NCI-H82 (cell line): ENCODE measurements at regions not wholly inside any gene's neighbourhood (a gene's known extent, or its start where the extent isn't known, plus 50 kb on each side); places are given as distances from the start of the nearest gene placed in this dataset.

ENCODE experiments used
- DNase-seq: peaks from one replicate; lab custom pipeline; 2025; lab: John Stamatoyannopoulos, UW

DNA sequence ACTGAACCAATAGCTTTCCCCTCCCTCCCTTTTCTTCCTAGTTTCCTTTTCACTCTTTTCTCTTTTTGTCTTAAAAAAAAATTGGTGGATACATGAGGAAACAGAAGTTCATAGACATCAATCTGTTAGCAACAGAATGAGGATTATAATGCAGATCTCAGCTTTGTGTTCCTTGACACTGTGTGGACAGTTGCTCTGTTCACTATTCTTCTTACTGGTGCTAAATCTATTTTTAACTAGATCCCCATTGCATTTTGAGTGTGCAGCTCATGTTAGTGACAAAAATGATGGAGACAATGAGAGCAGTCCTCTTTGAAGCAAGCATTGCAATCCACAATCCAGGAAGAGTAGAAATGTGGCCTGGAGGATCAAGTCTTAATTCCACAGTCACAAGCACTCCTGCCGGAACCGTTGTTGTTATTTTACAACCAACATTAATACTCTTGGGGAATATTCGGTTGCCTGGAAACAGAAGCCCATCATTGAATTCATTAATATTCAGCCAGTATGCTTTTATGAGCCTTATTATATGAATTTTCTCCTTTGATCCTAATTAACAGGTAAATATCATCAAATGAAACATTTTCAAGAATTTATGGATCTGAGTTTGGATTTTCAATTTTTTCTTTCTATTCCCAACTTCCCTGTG is 1016.8 kb downstream of the NTRK3 start:
- DNase-seq, result no peak

DNA sequence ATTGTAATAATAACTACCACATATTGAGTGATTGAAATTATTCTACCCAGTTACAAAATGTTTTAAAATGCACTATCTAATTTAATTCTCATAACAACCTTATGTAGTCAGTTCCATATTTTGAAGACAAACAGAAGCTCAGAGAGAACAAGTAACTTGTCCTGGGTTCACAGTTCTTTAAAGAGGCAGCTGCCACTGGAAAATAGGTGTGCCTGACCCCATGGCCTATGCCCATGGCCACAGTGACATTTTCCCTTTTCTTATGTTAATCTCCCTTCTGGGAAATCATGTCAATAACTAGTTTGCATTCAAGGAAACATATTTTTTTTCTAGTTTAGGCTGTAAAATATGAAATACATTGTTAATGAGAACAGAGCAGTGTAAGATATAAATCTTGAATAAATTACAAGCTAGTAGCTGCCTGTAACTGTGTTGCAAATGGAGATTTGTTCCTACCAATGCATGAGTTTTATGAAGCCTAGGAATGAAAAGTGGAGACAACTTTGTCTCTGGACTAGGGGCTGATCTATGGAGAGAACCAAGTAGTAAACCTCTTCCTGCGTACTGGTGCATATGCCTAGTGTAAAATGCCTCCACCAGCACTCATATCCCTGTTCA is 1018.0 kb downstream of the NTRK3 start:
- no peak for DNase-seq

DNA sequence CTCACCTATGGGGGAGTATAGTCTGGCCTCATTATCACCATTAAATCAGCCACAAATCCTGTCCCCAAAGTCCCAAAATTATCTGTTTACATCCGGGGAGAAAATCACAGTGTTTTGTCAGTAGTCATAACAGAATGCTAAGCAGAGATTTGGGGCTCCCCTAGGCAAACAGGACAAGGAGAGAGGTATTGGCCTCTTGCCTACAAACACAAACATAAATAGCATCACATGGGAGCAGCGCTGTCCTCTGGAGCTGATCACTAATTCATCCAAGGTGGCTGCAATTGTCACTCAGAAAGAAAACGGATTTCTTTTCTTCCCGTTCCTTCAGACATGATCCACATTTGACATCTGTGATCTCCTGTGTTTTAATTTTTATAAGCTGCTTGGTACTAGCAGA is 1028.1 kb downstream of the NTRK3 start:
- no peak for DNase-seq

DNA sequence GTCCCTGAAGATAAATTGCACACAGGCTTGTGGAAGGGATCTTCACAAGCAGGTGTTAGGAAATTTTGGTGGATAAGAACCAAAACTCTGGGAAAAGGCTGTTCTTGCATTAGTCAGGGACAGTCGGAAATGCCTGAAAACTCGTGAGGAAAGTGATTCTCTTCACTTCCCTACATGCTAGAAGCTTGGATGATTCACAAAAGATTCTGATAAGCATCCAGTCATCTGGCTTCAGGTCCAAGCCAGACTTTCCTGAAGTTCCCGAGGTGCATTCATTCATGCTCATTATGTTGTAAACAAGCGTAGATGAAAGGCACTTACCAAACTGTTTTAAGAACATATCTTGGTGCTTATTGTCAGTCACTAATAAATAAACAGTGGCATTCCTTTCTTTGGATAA is 1028.7 kb downstream of the NTRK3 start:
- no peak for DNase-seq

DNA sequence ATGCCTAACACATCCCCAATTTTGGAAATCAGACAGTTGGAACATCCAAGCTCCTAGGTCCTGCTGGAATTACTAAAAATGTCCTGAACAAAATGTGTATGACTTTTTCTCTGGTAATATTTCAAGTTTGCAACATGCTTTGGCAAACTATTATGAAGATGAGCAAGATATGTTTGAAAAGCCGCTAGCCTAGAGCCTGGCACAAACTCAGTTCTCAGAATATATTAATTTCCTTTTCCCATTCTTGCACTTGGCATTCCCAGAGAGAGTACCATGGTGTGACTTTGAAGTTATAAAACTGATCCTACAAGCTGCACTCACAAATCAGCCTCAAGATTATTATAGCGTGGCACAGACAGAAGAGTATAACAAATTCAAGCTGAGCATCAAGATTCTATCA is 1031.1 kb downstream of the NTRK3 start:
- no peak for DNase-seq

DNA sequence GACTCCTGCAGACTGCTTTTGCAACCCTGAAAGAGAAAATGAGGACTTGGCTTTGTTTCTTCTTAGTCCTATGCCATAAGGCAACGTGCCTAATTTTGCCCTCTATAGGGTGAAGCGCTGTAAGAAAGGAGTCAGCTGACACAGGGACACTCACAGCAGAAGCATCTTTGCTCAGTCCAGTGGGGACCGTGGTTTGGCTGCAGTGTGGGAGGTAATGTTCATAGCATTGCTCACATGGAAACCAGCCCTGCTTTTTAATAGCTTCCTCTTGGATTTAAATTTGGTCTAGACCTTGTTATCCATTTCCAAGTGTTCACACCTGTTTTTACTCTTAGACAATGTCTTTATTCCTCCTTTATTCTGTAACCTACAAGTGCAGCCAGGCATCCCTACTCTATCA is 1032.1 kb downstream of the NTRK3 start:
- no peak for DNase-seq

DNA sequence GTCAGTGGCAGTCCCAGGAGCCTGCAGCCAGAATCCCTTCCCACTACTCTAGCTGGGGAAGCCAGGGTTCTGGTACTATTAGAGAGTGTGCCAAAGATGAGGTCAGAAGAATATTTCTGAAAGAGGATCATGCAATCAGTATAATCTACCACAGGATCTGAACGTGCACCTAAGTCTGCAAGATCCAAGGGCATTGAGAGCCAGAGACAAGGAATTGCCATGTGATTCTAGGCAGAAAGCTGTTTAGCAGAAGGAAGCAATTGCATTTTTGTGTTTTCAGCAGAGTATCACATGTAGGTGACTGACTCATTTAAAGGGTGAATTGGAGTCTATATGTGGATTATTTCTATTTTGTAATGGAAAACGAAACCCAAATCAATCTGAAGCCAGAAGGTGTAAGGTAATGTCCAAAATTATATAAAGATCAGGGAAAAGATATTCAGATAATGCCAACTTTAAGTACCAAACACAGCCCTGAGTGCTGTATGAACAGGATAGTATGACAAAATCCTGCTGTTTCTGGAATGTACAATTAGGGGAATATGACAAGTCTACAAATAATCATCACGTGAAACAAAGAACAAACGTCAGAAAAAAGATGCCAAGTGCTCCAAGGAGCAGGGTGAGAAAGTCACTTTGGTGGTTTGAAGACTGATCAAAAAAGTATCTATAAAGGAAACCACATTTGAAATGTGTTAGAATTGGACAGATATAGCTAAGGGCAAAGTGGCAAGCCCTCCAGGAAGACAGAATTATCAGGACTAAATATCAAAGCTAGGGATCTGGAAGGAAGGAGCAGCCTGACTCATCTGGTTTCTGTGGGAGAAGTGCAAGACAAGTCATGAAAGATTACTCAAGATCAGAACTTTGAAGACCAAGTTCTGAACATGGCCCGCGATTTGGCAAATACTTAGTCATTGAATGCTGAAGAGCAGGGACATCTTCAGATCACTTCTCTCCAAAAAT is 1036.6 kb downstream of the NTRK3 start:
- no peak for DNase-seq

DNA sequence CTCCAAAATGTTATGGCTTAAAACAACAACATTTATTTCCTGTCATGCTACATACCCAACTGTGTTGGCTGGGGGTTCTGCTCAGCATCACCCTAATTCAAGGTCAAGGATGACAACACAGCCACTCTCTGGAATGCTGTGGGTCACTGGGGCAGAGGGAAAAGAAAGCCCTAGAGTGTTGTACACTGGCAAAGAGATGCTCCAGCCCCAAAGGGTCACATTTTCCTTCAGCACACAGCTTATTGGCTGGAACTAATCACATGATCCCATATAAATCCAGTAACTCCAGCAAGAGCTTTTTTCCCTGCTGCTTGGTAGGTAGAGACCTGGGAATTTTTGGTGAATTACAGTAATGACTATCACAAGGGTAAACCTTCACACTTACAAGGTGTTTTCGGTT is 1041.4 kb downstream of the NTRK3 start:
- DNase-seq, result no peak

DNA sequence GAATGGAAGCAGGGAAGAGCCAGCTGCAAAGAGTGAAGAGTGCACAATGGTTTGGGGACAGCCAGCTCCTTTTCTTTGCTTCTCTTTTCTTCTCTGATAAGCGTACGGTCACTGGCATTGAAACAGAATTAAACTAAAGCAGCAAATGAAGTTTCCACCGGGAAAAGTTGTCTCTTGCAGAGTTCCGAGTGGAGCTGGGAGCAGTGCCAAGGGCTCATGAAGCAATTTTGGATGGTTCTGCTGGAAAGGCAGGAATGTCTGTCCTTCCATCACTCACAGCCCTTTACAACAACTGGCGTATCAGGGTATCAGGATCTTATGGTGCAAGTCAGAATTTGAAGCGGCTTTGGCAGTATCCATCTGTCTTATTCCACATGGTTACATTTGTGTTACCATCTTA is 1042.9 kb downstream of the NTRK3 start:
- DNase-seq, result no peak

DNA sequence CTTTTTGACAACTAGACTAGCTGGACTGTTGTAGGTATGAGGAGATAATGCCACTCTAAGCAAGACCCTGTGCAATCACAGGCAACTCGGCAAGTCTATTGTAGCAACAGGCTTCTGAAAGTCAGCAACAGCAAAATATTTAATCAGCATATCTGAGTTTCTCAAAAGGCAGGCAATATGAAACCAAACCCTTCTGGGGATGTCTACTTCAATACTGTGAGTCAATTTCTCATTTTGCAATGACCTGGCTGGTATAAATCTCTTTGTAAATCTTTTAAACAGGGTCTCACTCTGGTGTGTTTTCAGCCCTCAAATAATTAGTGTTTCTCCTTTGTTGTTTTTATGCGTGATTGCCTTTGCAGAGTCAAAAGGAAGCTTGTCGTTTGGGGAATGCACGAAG is 1044.5 kb downstream of the NTRK3 start:
- no peak for DNase-seq

DNA sequence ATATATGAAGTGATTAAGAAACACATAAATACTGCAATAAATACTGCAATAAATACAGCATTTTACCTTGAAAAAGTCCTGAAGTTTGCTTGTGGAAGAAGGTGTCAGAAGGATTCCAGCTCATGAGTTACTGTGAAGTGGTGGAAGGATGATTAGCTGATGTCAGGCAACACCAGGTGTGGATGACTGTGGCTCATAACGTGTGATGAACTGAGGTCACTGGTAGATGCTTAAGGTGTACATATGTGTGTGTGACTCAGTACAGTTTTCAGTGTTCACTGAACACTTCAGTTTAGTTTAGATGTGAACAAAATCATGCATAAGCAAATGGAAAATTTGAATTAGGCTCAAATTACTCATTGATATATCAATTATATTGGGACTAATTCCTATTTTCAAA is 1045.0 kb downstream of the NTRK3 start:
- no peak for DNase-seq

DNA sequence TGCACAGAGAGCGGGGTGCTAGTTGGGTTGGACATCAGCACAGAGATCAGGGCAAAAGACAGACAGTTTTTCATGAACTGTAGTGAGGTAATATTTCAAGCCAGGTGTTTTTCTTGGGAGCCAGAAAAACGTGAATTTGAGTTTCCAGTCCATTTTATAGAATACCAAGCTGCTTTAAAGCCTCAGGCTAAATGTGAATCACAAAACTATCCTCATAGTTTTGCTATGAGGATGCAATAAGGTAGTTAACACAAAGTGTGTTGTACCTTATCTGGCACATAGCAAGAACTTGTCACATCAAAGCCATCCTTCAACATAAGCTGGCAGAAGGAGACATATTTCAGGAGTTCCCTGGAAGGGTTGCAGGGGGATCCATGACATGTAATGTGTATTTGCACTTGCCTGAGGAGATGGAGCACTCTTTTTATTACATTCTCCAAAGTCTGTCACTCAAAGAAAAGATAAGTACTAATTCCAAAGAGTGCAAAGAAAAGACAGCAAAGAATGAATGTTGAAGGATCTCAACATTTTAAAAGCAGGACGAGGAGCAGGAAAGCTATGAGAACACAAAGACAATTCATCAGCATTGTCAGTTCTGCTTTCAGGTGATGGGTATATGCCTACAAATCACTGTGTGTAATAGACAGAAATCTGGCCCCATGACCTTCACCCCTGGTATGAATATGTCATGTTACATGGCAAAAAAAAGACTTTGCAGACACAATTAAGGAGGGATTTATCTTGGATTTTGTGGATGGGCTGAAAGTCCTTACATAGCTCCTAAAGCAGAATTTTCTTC is 1046.4 kb downstream of the NTRK3 start:
- DNase-seq, result no peak

DNA sequence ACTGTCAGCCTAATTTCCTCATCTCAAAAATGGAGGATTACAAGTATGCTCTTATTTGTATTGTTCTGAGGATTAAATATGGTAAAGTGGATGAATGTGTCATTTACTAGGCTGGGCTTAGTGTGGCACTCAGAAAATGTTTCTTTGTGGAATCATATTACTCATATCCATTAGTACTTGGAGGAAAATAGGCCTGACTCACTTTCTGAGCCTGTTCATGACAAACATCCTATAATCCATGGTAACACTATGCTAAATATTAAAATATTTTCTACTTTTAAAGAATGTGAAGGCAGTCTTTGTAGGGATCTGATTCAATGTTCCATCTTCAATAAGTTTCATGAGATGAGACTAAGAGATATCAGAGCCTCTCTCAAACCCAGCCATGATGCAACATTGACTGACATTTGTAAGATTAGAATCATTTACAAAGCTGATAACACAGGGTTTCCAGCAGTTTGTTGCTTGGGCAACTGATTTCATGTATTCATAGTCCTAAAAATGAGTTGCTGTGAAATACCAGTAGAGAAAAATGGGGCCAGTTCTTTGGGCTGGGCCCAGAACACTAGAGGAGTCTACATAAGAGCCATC is 1048.5 kb downstream of the NTRK3 start:
- DNase-seq, result peak; percentile 79

DNA sequence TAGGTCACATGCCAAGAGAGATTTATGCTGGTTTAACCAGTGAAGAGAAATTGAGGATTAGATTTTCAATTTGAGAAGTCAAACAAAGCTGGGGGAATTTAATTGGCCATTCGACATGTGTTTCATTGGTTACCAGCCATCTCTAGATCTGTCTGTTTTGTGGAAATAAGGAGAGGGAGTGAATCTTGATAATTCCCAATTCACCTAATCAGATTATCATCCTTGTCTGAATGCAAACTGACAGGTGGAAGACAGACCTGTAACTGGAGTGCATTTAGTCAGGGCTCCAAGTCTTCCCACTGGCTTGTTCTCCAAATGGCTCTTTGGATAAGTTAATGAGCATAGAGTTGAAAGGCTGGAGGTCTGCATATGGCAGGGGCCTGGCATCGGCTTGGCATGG is 1049.3 kb downstream of the NTRK3 start:
- peak; percentile 96 for DNase-seq

DNA sequence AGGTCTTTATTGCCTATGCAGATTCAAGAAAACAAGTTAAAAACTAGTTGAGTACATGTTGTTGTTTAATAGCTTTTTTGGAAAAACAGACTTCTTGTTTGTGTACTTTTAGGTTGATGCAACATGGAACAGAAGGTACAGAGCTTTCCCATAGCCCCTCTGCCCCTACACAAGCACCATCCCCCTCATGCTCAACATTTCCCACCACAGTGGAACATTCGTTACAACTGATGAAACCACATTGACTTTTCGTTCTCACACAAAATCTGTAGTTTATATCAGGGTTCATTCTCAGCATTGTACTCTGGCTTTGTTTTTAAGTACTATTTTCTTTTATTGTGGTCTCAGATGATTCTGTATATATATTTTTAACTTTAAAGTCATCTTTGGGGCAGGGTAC is 1054.6 kb downstream of the NTRK3 start:
- DNase-seq, result peak; percentile 4

DNA sequence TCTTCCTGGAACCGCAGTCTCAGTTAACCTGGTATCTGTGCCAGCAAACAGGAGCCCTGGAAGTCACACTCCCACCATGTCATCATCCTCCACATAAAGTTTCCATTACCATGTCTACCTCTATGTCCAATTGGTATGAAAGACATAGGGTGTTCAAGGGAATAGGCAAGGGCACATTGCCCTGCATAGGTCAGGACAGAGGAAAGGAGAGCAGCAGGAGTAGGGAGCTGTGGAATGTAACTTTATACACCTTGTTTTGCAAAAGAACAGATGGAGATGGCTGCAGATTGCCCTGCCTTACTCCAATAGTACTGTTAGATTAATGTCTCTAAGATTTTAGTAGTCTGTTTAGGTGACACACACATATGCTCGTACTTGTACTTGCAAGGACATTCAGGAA is 1056.4 kb downstream of the NTRK3 start:
- peak; percentile 73 for DNase-seq

DNA sequence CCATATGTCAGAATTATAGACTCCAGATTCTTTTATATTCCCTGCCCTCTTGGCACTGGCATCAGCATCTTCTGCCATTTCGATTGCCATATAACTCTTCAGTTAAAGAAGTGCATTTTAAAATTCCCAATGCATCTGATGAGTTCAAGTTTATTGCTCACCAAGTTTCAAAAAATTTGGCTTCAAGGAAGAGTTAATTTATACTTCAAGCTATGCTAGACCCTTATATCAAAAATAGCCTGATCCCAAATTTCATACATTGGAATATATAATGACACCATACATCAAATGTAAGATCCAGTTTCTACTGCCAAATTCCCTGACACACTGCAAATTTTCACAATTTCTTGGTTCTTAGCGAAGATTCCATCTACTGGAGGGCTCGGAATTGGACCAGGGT is 1058.6 kb downstream of the NTRK3 start:
- no peak for DNase-seq

DNA sequence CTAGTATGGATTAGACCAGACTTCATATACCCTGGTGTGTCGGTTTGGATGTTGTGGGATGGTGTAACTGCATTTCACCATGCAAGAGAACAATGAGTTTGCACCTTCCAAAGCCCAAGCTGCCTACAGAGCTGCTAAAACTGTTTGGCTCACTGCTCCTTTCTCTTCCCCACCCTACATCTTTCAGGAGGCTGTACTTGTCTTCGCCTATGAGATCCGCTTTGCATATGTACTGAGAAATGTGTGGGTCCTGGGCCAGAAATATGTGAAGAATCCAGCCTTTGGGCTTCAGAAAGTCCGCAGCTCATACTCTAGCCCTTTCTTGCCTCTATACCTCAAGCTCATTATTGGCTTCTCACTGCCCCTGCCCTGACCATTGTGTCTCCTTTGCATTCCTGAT is 1060.0 kb downstream of the NTRK3 start:
- DNase-seq, result no peak

DNA sequence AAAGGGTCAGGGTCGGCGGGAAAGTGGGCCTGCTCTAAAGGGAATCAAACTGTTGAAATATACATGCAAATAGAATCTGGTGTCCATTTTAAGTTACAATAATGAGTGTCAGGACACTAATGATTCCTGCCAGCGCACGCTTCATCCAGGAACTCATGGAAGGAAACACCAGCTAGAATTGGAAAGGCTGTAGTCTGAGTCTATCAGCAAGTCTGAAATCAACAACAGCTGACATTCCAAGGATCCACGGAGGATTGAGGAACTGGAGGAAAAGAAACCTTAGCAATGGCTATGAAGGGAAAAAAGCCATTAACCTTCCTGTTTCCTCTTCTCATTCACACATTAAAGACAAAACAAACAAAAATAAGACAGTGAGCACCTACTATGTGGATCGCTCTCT is 1063.1 kb downstream of the NTRK3 start:
- no peak for DNase-seq

DNA sequence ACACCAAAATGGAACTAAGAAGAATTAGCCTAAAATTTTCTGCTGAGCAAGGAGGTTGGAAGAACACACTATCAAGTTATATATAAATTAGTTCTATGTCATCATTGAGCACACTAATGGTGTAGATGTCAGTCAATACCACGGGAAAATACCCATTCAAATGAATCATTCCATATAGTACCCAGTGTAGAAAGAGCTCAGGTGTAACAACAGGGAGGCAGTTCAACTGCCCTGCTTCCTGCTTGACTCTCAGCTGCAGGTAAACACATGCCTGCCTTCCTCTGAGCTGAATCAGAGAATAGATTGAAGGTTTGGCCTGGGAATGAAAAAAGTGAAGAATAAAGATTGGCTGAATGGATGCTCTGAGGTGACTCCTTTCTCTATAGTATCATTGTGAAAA is 1088.0 kb downstream of the AGBL1 start:
- DNase-seq, result no peak

DNA sequence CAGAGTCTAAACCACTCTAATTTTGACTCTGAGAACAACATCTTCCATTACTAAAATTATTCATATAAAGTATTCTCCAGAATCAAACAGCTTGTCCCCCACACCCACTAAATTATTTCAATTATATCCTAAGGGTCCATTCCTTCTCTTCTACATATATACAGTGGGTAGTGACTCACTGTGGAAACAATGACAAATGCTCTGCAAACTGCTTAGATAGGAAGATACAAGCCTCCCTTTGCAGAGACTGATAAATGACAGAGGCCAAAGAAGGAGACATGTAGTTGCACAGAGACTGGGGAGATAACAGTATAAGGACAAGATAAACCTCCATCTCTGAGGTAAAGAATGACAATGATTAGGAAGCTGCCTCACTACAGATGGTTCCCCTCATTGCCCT is 1087.4 kb downstream of the AGBL1 start:
- no peak for DNase-seq

DNA sequence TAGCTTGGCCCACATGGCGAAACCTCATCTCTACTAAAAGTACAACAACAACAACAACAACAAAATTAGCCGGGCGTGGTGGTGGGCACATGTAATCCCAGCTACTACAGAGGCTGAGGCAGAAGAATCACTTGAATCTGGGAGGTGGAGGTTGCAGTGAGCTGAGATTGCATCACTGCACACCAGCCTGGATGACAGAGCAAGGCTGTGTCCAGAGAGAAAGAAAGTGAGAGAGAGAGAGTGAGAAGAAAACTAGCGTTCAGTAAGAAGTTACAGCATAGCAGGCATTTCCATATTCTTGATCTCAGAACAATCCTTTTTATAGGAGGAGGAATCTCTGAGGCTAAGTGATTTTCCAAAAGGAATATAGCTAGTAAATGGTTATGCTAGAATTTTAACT is 1076.1 kb downstream of the AGBL1 start:
- no peak for DNase-seq
